ENCODE measurements at regions not wholly inside any gene's neighbourhood (a gene's known extent, or its start where the extent isn't known, plus 50 kb on each side); places are given as distances from the start of the nearest gene placed in this dataset.
"Not testable (repeated sequence)": the region's sequence is repeated elsewhere in the genome, so short reads cannot be mapped to it uniquely, and the experiment has no call there.

DNA sequence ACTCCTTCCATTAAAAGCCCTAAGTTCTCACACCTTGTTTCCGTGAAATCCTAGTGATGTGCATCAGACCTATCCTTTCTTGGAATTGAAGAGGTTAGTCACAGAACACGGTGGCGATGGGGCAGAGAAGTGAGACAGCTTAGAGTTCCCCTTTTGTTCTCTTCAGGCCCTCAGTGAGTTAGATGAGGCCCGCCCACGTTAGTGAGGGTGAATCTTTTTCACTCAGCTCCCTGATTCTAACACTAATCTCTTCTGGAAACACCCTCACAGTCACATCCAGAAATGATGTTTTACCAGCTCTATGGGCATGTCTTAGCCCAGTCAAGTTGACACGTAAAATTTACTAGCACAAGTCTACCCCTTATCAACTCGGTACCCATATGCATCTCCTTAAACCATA is 172.7 kb upstream of the NOX3 start:
- no peak for DNase-seq

GRCh38 chr6:155627722-155628212 is 172.1 kb upstream of the NOX3 start:
- not testable (repeated sequence) for DNase-seq

DNA sequence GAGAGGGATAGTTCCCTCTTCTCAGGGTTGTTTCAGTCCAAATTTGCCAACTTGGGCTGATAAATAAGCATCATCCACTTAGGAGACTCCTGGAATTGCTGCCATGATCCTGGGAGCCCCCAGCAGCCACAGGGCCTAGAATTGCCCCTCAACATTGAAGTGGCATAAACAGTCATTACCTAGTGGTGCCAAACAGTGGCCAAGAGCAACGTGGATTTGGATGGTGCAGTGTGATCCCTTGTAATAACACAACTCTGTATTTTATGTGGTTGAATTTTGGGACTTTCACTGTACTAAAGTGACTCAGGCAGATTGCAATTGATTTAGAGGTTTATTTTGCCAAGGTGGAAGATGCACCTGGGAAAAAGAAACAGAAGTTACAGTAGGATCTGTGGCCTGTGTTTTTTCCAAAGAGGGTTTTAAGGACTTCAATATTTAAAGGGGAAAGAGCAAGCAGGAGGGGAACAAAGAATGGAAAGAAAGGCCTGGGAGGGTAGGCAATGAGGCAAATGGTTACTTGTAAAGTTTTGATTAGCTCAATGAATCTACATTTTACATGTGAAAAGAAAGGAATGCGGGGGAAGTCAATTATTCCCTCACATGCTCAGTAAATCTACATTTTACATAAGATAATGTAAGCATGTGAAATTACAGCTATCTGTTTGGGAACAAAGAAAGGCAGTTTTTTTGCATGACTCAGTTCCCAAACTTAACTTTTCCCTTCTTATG is 168.0 kb upstream of the NOX3 start:
- DNase-seq, result no peak

DNA sequence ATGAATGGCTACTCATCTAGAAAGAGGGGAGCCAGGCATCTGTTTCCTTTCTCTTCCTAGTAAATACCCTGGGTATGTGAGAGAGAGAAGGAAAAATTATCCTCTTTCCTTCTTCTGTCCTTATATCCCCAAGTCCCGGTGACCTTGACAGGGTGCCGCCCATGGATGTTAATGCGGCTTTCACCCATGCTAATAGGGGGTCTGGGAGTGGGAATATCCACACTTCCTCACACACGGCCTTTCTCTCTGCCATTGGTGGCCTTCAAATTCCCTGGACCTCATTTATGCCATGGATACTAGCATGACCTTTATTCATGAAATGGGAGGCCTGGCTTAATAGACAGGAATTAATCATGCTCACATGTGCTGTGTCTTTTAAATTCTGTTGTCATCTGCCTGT is 159.0 kb upstream of the NOX3 start:
- DNase-seq, result no peak

DNA sequence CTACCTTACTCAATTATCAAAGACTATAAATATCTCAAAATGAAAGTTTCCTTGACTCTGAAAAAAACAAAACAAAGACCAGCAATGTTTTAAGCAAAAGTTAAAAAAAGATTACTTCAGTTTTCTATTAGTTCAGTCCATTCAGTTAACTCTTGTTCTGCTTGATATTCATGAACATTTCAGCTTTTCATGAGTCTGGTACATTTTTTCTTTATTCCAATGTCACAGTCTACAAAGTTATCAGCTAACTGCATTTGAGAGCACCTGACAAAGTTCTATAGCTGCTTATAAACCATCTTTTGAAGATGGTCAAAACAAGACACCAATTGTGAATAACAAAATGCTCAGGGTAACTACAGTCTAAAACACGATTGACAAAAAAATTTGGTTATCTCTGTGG is 156.1 kb upstream of the NOX3 start:
- no peak for DNase-seq

- no peak for DNase-seq
These were observed 149.4 kb upstream of the NOX3 start for GRCh38 chr6:155604991-155605390.

DNA sequence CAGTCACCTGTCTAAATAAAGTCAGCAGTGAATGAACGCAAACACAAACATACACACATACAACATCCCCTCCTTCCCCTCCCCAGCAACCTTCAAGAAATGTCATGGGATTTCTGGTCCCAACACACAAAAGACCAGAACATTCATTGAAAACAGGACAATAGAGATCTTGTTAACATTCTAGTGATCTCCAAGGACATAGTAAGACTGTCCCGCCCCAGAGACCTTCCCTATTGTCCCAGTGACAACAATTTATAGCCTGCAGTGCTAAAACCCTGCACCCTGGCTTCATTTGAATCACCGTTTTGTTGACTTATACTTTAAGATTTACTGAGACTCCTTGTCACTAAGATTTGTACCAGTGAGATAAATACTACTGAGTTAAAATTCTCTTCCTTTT is 143.9 kb upstream of the NOX3 start:
- DNase-seq, result no peak

- no peak for DNase-seq
These were observed 143.5 kb upstream of the NOX3 start for GRCh38 chr6:155599160-155599559.

DNA sequence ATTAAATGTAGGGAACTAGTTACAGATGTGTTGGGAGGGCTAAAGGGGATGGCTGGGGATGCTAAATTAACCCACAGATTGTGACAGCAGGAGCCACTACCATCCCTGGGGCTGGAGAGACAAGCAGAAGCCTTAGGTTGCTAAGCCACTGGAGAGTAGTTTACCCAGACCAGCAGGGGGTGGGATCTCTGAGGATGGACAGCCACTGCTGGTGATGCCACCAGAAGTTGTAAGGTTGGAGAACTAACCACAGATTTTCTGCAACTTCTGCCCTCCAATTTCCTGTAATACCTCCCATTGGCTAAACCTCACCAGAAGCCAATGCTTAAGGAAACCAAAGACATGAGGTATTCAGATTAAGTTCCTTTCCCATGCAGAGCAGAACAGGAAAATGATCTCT is 139.6 kb upstream of the NOX3 start:
- DNase-seq, result no peak

DNA sequence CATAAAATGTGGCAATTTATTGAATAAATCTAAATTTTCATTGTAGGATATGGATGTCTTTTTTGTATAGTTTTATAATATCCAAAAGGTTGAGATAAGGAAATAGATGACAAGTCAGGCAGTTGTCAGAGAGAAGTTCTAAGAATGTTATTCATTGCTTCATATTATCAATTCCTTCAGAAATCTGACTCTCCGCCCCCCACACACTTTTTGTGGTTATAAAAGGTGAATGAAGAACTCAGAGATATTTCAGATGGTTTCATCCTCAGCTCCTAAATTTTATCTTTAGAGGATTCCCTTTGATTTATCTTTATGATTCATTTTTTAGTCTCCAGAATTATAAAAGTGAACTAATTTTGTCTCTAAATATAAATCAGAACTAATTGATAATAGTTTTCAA is 136.1 kb upstream of the NOX3 start:
- no peak for DNase-seq

- DNase-seq, result no peak
These were observed 133.6 kb upstream of the NOX3 start for GRCh38 chr6:155589190-155589589.

DNA sequence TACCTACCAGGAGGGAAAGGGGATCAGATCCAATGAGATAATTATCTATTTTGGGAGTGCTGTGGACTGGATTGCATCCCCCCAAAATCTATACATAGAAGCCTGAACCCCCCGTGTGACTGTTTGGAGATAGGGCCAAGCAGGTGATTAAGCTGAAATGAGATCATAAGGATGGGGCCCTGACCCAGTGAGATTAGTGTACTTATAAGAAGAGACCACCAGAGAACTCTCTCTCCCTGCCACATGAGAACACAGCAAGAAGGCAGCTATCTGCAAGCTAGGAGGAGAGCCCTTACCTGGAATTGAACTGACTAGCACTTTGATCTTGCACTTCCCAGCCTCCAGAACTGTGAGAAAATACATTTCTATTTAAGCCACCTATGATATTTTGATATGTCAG is 132.2 kb upstream of the NOX3 start:
- no peak for DNase-seq

DNA sequence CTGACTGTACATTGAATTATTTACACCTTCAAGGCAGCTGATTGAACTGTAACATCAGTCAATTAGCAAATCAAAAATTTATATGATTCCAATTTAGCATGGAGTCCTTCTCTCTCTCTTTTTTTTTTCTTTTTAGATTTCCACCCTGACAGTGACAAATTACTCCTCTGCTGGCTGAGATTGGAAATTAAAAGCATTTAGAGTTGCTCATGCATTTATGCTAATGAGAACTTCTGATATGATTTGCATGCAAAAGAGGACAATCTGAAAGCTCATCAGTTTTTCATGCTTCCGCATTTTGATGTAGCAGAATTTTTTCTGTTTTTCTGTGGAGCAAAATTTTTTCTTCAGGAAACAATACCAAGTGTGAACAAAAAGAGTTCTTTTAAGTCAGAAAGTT is 130.5 kb upstream of the NOX3 start:
- DNase-seq, result no peak

DNA sequence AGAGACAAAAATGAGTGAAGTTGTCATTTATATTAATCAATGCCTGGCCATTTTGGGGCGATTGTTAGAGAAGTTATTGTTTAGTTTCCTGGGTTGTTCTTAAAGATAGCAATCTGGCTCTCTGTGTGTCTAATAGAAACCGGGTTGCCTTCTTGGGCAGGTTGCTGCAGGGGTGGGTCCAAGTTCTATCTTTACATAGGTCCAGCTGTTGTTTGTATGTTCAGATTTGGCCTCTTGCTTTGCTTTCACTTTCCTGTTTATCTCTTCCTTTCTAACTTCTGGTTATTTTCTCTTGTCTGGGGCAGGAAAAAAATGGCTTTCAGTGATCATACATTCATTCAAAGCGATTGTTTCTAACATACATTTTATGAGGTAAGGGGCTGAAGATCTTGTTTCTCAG is 128.4 kb upstream of the NOX3 start:
- no peak for DNase-seq

DNA sequence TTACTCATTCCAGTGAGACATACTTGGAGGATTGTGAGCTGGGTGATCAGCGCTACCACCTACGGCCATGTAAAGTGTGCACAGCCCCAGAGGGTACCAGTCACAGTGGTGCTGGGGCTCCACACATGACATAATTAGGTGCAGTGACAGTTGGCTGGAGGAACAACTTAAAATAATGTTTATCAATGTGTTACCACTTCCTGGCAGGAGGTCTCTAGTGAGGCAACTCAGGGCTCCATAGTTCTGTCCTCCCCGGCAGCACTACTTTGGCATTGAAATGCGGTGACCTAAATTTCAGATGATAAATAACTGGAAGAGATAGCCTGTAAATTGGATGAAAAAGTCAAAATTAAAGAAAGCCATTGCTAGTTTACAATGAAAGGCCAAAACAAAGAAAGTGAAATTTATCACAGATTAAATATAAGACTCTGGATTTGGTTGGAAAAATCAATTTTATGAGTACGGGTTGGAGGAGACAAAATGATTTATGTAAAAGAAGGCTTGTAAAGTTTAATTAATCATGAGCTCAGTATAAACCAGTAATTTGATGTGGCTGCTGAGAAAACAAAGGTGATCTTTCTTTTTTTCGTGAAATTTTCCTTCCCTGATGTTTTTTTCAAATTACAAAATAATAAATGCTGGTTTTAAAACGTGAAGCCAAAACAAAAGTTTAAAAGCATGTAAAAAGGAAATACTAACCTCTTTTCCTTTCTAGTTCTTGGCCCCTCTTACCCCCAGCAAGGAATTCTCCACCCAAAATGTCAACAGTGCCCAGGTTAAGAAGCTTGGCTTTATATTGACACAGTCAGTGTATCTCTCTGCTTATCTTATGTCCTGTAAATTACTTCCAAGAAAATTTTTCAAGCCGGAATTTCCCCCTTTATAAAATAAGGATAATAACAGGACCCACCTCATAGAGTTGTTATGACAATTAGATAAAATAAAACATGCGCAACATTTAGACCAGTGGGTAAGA is 126.7 kb upstream of the NOX3 start:
- DNase-seq, result no peak

- no peak for DNase-seq
These were observed 125.3 kb upstream of the NOX3 start for GRCh38 chr6:155580904-155581303.

DNA sequence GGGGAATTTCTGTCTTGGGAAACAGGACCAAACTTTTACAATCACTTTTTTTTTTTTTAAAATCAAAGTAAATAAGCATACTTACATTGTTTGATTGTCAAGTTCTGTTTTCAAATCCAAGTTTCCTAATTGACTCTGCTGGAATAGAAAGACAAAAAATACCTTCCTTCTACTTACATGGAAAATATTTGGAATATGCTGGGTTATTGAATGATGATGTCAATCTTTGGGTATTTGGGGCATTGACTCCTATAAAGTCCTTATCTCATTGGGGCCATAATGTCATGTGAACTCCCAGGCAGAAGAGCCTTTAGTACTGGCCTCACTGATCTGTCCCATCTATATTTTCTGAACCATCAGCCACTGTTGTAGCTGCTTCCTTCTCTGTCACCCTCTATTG is 122.6 kb upstream of the NOX3 start:
- no peak for DNase-seq

DNA sequence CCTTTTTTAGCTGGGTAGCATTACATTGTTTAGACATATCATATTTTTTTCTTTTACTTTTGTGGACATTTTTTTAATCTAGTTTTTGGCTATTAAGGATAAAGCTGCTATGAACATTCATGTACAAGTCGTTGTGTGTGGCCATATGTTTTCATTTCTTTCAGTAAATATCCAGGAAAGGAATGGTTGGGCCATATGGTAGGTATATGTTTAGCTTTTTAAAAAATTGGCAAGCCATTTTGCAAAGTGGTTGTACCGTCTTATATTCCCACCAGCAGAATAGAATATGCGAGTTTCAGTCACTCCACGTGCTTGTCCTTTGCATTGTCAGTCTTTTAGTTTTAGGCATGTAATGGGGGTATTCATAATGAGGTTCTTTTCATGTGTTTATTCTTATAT is 106.3 kb upstream of the NOX3 start:
- no peak for DNase-seq

GRCh38 chr6:155561257-155561965 is 105.8 kb upstream of the NOX3 start:
- no peak for DNase-seq

- no peak for DNase-seq
These were observed 94.3 kb upstream of the NOX3 start for GRCh38 chr6:155549928-155550327.

DNA sequence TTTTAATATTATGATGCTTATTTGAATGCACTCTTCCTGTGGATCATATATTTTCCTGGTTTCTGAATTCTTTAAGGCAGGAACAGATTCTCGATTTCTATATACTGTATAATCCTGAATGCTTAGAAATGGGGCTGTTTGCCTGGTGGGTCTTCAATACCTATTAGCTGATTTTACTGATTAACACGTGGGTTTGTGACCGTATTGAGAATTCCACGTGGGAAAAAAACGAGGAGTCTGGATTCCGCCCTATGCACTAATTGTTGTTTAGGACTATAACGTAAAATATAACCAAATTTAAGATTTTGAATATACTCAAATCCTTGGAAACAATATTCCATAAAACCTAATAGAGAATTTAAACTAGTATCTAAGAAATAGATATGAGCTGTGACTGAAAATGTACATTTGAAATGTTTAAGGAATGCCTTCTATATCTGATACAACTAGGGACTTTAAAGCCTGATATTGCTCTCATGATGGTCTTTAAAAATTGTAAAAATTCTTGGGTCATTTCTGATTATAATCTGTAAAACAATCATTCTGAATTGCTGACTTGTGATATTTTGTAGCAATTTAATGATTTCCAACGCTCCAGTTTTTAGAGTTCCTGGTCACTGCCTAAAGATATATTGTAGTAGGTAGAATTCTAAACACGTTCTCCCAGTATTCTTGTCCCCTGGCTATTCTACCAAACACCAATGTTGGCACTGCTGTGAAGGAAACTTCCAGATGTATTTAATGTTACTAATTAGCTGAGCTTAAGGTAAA is 93.6 kb upstream of the NOX3 start:
- no peak for DNase-seq

GRCh38 chr6:155548576-155548975 is 92.9 kb upstream of the NOX3 start:
- no peak for DNase-seq

DNA sequence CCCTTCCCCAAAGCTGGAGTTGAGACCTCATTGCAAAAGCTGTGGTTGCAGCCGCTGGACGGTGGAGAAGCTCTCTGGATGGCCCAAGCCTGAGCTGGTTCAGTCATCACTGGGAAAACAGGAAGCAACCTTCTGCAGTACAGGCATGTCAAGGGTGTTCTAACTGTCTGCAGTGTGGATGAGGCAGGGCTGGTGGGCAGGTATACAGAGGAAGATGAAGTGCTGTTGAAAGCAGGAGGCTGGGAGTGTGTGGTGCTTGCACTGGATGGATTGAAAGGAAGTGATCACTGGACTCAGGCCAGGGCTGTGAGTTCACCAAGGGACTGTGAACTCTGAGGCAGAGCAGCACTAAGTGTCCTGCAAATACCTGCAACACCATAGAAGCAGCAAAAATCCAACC is 89.0 kb upstream of the NOX3 start:
- no peak for DNase-seq

All from NCI-H1105 treated with DMSO at 0.1 percent for 48 hours (cell line).